CD4-positive, alpha-beta T cell treated with Interleukin-4 for 4 hours (primary cell): ENCODE measurements at regions not wholly inside any gene's neighbourhood (a gene's known extent, or its start where the extent isn't known, plus 50 kb on each side); places are given as distances from the start of the nearest gene placed in this dataset.

Source experiments
- DNase-seq: peaks from one replicate; pipeline ENCODE4 v3.0.0-alpha.2; 2020

- no peak for DNase-seq
These were observed 173.0 kb downstream of the FOXL1 start for GRCh38 chr16:86751076-86752030.

GRCh38 chr16:86752582-86753175 is 174.3 kb downstream of the FOXL1 start:
- DNase-seq = no peak

- DNase-seq = no peak
These were observed 175.1 kb downstream of the FOXL1 start for GRCh38 chr16:86753399-86753798.

DNA sequence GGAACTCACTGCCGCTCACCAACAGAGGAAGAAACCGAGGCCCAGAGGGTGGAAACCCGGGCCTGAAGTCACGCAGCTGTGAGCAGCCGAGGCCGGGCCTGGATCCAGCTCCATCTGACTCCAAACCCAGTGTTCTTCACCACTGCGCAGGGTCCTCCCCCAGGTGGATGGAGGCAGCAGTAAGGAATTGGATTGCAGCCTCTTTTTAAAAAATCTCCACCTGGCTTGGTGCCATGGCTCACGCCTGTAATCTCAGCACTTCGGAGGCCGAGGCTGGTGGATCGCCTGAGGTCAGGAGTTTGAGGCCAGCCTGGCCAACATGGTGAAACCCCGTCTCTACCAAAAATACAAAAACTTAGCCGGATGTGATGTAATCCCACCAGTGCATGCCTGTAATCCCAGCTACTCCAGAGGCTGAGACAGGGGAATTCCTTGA is 177.2 kb downstream of the FOXL1 start:
- DNase-seq = no peak

- no peak for DNase-seq
These were observed 178.7 kb downstream of the FOXL1 start for GRCh38 chr16:86756882-86757703.

- no peak for DNase-seq
These were observed 179.3 kb downstream of the FOXL1 start for GRCh38 chr16:86757704-86758040.

- DNase-seq = no peak
These were observed 180.6 kb downstream of the FOXL1 start for GRCh38 chr16:86758932-86759331.

- DNase-seq = peak; percentile 11
These were observed 183.0 kb downstream of the FOXL1 start for GRCh38 chr16:86761111-86762031.

DNA sequence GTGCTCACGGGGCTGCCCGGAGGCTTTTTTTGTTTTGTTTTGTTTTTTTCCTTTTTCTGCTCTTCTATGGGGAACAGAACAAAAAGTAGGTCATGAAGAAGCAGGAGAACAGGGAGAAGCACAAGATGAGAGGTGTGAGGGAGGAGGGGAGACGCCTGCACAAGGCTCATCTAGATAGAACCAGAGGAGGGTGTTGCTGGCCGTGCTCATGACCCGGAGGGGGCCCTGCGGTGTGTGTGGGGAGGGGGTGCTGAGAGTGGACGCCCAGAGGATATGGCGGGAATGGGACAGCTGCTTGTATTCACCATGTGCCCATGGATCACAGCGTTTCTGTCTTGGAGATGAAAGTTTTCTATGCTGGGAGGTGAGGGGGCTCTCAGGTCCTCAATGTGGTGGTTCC is 183.7 kb downstream of the FOXL1 start:
- no peak for DNase-seq

DNA sequence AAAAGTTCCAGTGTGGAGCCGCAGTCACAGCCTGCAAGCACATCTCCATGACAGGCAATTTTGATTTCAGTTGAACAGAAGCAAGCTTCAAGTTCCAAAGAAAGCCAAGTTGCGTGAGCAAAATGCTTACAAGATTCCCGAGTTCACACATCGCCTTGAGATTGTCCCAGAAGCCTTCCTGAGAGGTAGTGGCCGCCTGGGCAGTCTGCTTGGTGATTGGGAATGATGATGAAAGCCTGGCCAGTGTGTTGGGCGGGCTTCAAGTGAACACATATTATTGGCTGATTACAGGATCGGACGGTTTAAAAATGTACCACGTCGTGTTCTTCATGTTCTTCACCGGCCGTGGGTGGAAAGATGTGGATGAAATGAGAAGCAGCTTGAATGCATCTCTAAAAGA is 185.5 kb downstream of the FOXL1 start:
- DNase-seq = no peak

- no peak for DNase-seq
These were observed 186.2 kb downstream of the FOXL1 start for GRCh38 chr16:86764551-86764950.

GRCh38 chr16:86765389-86766026 is 187.2 kb downstream of the FOXL1 start:
- no peak for DNase-seq

GRCh38 chr16:86766700-86767099 is 188.4 kb downstream of the FOXL1 start:
- DNase-seq = no peak

DNA sequence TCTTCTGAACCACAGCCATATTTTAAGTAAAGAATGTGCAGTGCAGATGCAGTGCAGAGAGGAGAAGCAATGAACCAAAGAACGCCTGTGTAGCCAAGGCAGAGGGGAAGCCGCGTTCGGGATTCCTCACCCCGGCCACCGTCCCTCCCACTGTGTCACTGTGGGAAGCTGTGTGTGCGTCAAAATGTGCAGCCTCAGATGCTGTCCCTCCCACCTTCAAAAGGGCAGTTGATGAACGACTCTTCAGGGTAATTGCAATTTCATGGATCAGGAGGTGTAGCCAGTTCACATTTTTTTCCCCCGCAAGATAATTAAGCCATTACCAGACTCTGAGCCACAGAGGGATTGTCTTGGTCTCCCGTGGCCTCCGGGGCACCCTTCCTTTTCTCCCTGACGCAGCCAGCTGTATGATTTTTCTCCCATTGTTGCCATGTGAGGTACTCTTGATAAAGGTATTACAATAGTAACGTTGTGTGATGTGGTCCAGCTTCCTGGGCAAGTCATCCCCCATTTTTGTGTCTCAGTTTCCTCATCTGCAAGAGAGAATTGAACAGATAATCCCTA is 190.0 kb downstream of the FOXL1 start:
- DNase-seq = no peak

- no peak for DNase-seq
These were observed 190.7 kb downstream of the FOXL1 start for GRCh38 chr16:86768999-86769398.

GRCh38 chr16:86771506-86772460 is 193.4 kb downstream of the FOXL1 start:
- DNase-seq = no peak

- DNase-seq = no peak
These were observed 194.5 kb downstream of the FOXL1 start for GRCh38 chr16:86772671-86773353.

DNA sequence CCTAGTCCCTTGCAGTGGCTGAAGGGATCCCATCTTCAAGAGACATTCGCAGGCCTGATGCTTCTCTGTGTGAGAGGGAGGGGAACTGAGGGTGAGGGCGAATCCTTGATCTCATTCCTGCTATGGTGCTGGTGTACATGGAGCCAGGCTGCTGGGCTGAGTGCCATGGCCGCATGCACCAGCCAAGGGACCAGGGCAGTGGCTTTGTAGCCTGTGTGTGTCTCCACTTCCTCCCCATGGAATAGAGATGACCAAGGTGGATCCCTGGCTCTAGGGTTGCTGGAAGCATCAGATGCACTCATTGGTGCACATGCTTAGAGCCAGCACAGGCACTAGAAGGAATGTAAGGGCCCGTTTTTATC is 195.0 kb downstream of the FOXL1 start:
- DNase-seq = no peak

GRCh38 chr16:86774931-86775330 is 196.6 kb downstream of the FOXL1 start:
- DNase-seq = no peak

DNA sequence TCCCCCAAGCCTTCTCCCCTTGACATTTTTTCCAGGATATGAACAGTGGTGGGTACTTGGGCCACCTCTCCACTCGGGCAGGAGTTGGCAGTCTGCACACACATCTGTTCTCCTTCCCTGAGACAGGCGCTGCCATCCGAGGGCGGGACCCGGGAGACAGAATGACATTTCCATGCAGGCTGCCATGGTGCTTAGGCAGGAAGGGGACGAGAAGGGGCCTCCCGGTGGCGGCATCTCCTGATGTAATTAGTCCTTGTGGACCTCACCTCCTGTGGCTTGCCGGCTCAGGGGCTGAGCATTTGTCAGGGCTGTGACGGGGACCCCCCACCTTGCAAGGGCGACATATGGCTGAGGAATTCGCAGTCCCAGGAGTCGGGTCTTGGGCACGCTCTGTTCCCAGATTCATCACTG is 197.2 kb downstream of the FOXL1 start:
- no peak for DNase-seq
